ENCODE measurements at regions not wholly inside any gene's neighbourhood (a gene's known extent, or its start where the extent isn't known, plus 50 kb on each side); places are given as distances from the start of the nearest gene placed in this dataset.

- Histone ChIP-seq H3K27me3 (replicated peaks; ENCODE audit: control insufficient read depth, insufficient read depth, low read length) (no peaks in the 10 kb centered on the region), H3K36me3 (ENCODE audit: control insufficient read depth, insufficient read depth, low read length) (no peaks in the 10 kb centered on the region), H3K4me3 (replicated peaks; ENCODE audit: low read depth, low read length) (no peak overlapping the region)
- DNase-seq (ENCODE audit: extremely low read depth, insufficient read length) = peak; percentile 24
- TF ChIP-seq CTCF (IDR thresholded peaks at IDR 0.05; ENCODE audit: insufficient read depth, low read length, poor library complexity, severe bottlenecking) = no peak
These were observed 102.1 kb downstream of the ITIH6 start for GRCh38 chrX:54695816-54696487.
